ENCODE measurements at regions not wholly inside any gene's neighbourhood (a gene's known extent, or its start where the extent isn't known, plus 50 kb on each side); places are given as distances from the start of the nearest gene placed in this dataset.

GRCh38 chr13:106433066-106433465, 102.4 kb downstream of the EFNB2 start:
- no peak for DNase-seq (ENCODE audit: low read depth, low spot score)

DNA sequence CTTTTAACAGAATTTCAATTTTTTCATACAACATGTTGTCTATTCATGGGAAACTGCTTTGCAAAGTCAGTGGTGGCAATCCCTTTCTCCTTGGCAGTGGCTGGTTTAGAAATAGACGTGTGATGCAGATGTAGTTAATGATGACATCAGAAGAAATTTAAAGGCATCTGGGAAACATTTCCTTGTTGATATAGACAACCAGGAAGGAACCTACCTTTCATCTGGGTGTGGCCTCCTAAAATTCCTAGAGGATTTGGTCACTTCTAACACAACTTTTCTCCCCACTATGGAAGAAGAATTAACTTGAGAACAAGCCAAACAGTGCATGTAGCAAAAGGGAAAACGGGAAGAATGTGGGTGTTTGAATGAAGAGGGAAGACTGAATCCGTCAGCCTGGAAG, 102.8 kb downstream of the EFNB2 start:
- DNase-seq (ENCODE audit: low read depth, low spot score) = no peak

DNA sequence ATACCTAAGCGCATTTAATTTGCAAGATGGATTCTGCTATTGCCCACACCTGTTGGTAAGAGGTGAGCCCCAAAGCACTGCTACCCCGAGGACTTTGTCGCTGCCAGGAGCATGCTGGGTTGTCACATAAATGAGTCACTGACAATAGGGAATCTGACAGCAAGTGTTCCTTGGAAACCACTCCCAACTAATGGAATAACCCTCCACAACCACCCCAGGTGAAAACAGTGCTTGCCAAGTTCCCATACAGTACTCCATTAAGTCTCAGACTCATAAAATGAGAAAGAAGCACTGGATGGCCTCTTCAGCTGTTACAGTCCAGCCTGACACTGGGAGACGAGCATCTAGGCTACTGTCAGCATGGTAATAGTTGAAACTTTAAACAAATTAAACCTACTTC, 108.6 kb downstream of the EFNB2 start:
- DNase-seq (ENCODE audit: low read depth, low spot score) = no peak

DNA sequence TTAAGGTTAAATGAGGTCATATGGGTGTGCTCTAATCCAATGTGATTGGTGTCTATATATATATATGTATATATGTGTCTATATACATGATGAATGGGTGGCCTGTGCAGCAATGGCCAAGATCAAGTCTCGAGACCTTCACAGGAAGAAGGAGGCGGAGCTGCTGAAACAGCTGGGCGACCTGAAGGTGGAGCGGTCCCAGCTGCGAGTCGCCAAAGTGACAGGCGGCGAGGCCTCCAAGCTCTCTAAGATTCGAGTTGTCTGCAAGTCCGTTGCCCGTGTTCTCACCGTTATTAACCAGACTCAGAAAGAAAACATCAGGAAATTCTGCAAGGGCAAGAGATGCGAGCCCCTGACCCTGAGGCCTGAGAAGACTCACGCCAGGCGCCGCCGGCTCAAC, 109.8 kb downstream of the EFNB2 start:
- no peak for DNase-seq (ENCODE audit: low read depth, low spot score)

GRCh38 chr13:106424805-106425204, 110.7 kb downstream of the EFNB2 start:
- no peak for DNase-seq (ENCODE audit: low read depth, low spot score)

- no peak for DNase-seq (ENCODE audit: low read depth, low spot score)
Measured at GRCh38 chr13:106423530-106423929, 111.9 kb downstream of the EFNB2 start.

DNA sequence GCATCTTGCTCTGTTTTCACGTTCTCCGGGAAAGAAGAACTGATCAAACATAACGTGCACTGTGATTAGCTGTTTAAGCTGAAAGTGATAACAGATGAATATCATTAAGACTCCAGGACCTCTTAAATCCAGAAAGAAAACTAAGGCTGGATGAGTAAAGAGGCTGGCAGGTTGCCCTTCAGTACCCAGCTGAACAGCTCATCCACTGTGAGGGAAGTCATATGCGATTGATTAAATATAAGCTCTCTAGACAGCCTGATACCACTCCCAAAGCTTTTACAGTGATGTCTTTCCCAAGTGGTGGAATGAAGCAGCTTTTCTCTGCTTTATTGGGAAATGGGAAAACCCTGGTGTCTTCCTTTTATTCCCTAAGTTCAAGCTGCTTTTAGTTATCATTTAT, 116.9 kb downstream of the EFNB2 start:
- DNase-seq (ENCODE audit: low read depth, low spot score) = no peak

DNA sequence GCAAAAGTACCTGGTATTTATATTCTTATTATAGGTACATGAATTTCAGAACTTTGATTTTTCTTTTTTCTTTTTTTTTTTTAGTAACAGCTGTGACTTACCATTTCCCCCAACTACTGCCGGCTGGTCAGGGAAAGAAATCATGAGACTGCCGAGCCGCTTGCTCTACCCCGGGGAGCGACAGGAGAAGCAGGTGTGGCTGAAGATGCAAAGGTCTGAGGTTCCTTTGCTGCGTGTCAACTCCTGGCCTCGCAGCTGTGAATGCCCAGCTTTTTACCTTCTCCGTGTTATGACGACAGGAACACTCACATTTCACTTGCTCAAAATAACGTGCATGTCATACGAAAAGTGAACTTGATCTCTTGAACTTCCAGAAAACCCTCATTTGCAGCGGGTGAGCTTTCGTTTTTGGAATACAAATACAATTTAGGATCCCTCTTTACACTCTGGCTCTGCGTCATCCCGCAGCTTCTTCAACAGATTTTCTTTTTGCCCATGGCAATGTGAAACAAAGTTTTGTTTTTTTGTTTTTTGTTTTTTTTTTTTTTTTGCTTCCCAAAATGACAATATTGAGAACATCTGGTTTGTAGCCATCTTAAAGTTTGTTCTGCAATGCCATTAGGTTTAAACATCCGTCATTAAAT, 117.9 kb downstream of the EFNB2 start:
- no peak for DNase-seq (ENCODE audit: low read depth, low spot score)

GRCh38 chr13:106416645-106417044, 118.8 kb downstream of the EFNB2 start:
- no peak for DNase-seq (ENCODE audit: low read depth, low spot score)

GRCh38 chr13:106415971-106416370, 119.5 kb downstream of the EFNB2 start:
- DNase-seq (ENCODE audit: low read depth, low spot score) = no peak

- no peak for DNase-seq (ENCODE audit: low read depth, low spot score)
Measured at GRCh38 chr13:106415442-106415841, 120.0 kb downstream of the EFNB2 start.

GRCh38 chr13:106407338-106407737, 128.1 kb downstream of the EFNB2 start:
- DNase-seq (ENCODE audit: low read depth, low spot score) = no peak

- no peak for DNase-seq (ENCODE audit: low read depth, low spot score)
Measured at GRCh38 chr13:106405731-106406130, 129.7 kb downstream of the EFNB2 start.

GRCh38 chr13:106403280-106403679, 132.2 kb downstream of the EFNB2 start:
- DNase-seq (ENCODE audit: low read depth, low spot score) = no peak

GRCh38 chr13:106402866-106403265, 132.6 kb downstream of the EFNB2 start:
- no peak for DNase-seq (ENCODE audit: low read depth, low spot score)

DNA sequence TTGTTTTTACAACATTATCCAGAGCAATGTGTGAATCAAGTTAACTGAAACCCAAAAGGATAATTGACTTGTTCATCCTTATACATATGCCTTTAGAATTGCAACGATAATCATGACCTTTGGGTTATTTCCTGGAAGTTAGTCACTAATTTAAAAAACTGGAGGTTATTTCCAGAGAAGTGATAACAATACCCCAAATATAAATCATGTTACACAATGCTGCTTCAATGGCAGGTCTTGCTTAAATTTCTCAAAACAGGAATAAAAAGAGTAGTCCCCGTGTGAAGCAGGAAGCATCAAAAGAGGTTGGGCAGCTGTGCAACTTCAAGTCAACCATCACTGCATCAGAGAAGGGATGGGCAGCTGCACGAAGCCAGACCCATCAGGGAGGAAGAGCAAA, 134.4 kb downstream of the EFNB2 start:
- no peak for DNase-seq (ENCODE audit: low read depth, low spot score)

DNA sequence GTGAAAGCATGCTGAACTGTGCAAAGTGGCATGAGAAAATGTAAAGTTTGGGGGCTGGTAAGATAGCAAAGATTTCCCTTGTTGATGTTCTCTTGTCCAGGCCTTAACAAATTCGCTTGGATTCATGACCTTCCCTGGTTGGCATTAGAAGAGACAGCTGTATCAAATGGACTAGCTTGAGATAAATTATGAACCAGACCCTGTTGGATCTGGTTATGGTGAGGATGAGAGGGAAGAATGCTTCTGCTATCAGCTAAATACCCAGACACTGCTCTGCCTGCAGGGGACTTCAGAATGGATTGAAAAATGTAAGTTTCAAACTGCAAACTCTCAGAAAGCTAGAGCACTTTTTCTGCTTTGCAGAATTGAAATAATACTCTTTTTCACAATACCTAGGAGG, 135.2 kb downstream of the EFNB2 start:
- DNase-seq (ENCODE audit: low read depth, low spot score) = no peak

- DNase-seq (ENCODE audit: low read depth, low spot score) = no peak
Measured at GRCh38 chr13:106398289-106398688, 137.2 kb downstream of the EFNB2 start.

GRCh38 chr13:106393776-106394175, 141.7 kb downstream of the EFNB2 start:
- no peak for DNase-seq (ENCODE audit: low read depth, low spot score)

DNA sequence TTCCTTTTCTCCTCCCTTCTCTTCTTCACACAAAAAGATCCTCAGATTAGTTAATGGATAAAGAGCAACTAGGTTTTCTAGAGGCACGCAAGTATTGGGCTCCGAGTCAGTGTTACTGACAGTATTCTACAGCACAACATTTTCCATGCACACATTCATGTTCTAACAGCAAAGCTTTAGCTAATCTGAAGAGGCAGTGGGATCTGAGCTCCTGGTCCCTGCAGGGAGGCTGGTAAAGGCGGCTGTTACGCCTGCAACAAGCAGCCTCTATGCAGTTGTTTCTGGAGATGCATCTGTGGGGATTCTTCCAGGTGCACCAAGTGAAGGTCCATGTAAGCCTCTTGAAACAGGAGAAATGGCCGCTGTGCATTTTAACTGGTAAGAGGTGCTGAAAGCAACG, 143.8 kb downstream of the EFNB2 start:
- no peak for DNase-seq (ENCODE audit: low read depth, low spot score)

DNA sequence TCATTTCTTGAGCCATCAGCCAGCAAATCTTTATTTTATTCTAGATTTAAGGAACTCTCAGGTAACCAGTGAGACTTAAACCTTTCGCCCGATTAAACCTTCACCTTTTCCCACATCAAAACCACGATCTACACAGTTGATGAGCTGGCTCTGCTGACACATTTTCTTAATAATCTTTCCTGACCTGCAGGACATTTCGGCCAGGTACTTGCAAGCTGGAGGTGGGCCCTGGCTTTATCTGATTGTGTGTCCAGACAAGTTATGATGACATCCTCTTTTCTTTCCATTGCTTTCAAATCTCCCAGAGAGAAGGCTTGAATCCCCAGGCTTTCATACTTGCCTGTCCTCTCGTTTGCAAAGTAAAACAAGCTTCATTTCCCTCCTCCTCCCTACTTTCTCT, 144.2 kb downstream of the EFNB2 start:
- no peak for DNase-seq (ENCODE audit: low read depth, low spot score)

- no peak for DNase-seq (ENCODE audit: low read depth, low spot score)
Measured at GRCh38 chr13:106390367-106390766, 145.1 kb downstream of the EFNB2 start.

DNA sequence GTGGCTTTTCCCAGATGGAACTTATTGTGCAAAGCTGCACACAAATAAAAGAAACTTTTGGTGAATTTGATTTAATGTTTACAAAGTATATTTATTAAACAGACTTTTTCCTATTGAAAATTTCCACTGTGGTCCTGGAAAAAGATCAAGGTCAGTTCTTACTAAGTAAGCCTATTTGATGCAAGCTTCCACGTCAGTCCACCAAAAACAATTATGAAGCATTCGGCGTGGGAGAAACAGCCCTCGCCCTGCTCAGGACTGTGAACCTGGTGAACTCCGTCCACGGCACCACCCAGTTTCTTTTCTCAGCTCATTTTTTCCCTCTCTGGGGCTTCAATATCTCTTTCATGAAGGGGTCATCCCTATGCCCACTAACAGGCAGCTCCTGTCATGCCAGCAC, 149.8 kb downstream of the EFNB2 start:
- DNase-seq (ENCODE audit: low read depth, low spot score) = no peak

DNA sequence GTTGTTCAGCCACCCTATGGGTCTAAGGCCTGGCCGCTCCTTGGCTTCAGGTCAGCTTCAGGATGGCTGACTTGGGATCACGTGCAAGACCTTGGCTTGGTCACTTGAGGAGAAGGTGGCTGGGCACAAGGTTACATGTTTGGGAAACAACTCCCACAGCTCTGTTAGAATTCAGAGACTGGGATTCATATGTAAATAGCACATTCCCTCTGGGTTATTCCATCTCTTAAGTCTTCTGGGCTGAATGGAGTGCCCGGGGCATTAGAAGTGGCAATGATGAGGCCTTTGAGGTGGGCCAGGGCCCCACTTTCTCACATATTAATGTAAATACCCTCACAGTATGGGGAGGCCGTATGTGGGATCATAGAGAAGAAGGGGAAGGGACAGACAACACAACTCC, 150.9 kb downstream of the EFNB2 start:
- DNase-seq (ENCODE audit: low read depth, low spot score) = no peak

All from activated naive CD8-positive, alpha-beta T cell treated with anti-CD3 and anti-CD28 coated beads, Interleukin-2, amount 50 U/mL, for 16 hours (primary cell).